ENCODE measurements at regions not wholly inside any gene's neighbourhood (a gene's known extent, or its start where the extent isn't known, plus 50 kb on each side); places are given as distances from the start of the nearest gene placed in this dataset.

DNA sequence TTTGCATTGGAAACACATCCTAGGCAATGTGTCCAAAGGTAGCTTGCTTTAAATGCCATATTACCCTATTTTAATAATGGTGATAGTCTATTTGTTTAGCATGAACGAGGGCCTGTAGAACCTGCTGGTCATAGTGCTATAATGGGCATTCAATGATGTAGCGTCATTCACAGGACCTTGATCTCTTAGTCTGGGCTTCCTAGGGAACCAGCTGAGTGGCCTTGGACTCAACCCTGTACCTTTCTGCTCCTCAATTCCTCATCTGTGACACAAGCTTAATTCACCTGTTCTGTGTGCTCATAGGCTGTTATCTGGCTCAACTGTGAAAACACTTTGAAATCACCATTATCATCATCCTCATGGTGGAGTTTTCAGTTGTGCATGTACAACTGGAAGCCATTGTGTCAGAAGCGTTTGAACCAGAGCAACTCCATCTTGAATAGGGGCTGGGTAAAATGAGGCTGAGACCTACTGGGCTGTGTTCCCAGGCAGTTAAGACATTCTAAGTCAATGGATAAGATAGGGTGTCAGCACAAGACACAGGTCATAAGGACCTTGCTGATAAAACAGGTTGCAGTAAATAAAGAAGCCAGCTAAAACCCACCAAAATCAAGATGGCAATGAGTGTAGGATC lies 346.8 kb upstream of the KLF3 start (continued):
- no peak for TF ChIP-seq NONO (IDR thresholded peaks at IDR 0.05; ENCODE audit: low read depth in 2 of 2, low read length in 1 of 2)
- TF ChIP-seq, protein P1, sequence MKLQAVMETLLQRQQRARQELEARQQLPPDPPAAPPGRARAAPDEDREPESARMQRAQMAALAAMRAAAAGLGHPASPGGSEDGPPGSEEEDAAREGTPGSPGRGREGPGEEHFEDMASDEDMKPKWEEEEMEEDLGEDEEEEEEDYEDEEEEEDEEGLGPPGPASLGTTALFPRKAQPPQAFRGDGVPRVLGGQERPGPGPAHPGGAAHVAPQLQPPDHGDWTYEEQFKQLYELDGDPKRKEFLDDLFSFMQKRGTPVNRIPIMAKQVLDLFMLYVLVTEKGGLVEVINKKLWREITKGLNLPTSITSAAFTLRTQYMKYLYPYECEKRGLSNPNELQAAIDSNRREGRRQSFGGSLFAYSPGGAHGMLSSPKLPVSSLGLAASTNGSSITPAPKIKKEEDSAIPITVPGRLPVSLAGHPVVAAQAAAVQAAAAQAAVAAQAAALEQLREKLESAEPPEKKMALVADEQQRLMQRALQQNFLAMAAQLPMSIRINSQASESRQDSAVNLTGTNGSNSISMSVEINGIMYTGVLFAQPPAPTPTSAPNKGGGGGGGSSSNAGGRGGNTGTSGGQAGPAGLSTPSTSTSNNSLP (IDR thresholded peaks at IDR 0.05; ENCODE audit: borderline replicate concordance, low read depth, low read length) = no peak
- peak; percentile 95 for TF ChIP-seq HSF4 (CRISPR knock-in tag; IDR thresholded peaks at IDR 0.05; ENCODE audit: borderline replicate concordance)
- TF ChIP-seq, protein P2, sequence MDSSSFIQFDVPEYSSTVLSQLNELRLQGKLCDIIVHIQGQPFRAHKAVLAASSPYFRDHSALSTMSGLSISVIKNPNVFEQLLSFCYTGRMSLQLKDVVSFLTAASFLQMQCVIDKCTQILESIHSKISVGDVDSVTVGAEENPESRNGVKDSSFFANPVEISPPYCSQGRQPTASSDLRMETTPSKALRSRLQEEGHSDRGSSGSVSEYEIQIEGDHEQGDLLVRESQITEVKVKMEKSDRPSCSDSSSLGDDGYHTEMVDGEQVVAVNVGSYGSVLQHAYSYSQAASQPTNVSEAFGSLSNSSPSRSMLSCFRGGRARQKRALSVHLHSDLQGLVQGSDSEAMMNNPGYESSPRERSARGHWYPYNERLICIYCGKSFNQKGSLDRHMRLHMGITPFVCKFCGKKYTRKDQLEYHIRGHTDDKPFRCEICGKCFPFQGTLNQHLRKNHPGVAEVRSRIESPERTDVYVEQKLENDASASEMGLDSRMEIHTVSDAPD (CRISPR knock-in tag; IDR thresholded peaks at IDR 0.05) = peak; percentile 62; the same call in 1 of the 2 replicates
- TF ChIP-seq ZNF324 (CRISPR knock-in tag; IDR thresholded peaks at IDR 0.05) = no peak
- 0 out of 2 replicates have a peak, but pooled peaks have one; percentile 60 for TF ChIP-seq ZNF347 (CRISPR knock-in tag; IDR thresholded peaks at IDR 0.05; ENCODE audit: low read depth)
- TF ChIP-seq, protein P3, sequence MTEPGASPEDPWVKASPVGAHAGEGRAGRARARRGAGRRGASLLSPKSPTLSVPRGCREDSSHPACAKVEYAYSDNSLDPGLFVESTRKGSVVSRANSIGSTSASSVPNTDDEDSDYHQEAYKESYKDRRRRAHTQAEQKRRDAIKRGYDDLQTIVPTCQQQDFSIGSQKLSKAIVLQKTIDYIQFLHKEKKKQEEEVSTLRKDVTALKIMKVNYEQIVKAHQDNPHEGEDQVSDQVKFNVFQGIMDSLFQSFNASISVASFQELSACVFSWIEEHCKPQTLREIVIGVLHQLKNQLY (CRISPR knock-in tag; conservative IDR thresholded peaks at IDR 0.05) = no peak
- TF ChIP-seq RBFOX2 (IDR thresholded peaks at IDR 0.05; ENCODE audit: low read depth, low read length) = no peak
- no peak for TF ChIP-seq SIRT6 (IDR thresholded peaks at IDR 0.05; ENCODE audit: low read depth, low read length)
- TF ChIP-seq FOSL1 (tag; conservative IDR thresholded peaks at IDR 0.05) = no peak
- TF ChIP-seq POLR3A (IDR thresholded peaks at IDR 0.05; ENCODE audit: borderline replicate concordance, extremely low read depth, insufficient read depth, insufficient read length) = no peak
- TF ChIP-seq FOXK2 (conservative IDR thresholded peaks at IDR 0.05 in 1 of 2, IDR thresholded peaks at IDR 0.05 in 1 of 2; ENCODE audit: low read depth in 2 of 2) = no peak

All from K562 (cell line).